Endothelial cell (in vitro differentiated cells): ENCODE measurements at regions not wholly inside any gene's neighbourhood (a gene's known extent, or its start where the extent isn't known, plus 50 kb on each side); places are given as distances from the start of the nearest gene placed in this dataset.

Experiments used
- DNase-seq: peaks from one replicate; pipeline ENCODE4 v3.0.0; 2021; ENCODE audit warnings: low spot score
- H3K27ac Mint-ChIP-seq: one replicate; pipeline ENCODE4 v1.8.0; 2021; ENCODE audit warnings: mixed read lengths, inconsistent platforms; ENCODE audit not compliant: unreplicated experiment
- H3K27me3 Mint-ChIP-seq: one replicate; pipeline ENCODE4 v1.8.0; 2021; ENCODE audit warnings: mild to moderate bottlenecking, moderate library complexity, mixed read lengths, inconsistent platforms; ENCODE audit not compliant: unreplicated experiment
- H3K36me3 Mint-ChIP-seq: one replicate; pipeline ENCODE4 v1.8.0; 2021; ENCODE audit warnings: mild to moderate bottlenecking, low read depth, mixed read lengths, inconsistent platforms; ENCODE audit not compliant: unreplicated experiment
- H3K4me1 Mint-ChIP-seq: one replicate; pipeline ENCODE4 v1.8.0; 2021; ENCODE audit warnings: mild to moderate bottlenecking, mixed read lengths, inconsistent platforms; ENCODE audit not compliant: unreplicated experiment
- H3K4me3 Mint-ChIP-seq: one replicate; pipeline ENCODE4 v1.8.0; 2021; ENCODE audit warnings: mild to moderate bottlenecking, mixed read lengths, inconsistent platforms; ENCODE audit not compliant: unreplicated experiment
- H3K9me3 Mint-ChIP-seq: one replicate; pipeline ENCODE4 v1.8.0; 2021; ENCODE audit warnings: mixed read lengths, inconsistent platforms; ENCODE audit not compliant: unreplicated experiment
- TF ChIP-seq, protein P1 (sequence below): fragments of 200-600 bp; sonication (generic); IDR thresholded peaks from one replicate; pipeline ENCODE4 v1.5.0; 2021; ENCODE audit warnings: antibody characterized with exemption; ENCODE audit not compliant: unreplicated experiment

- no peak for DNase-seq
- Mint-ChIP-seq H3K27ac (no peak overlapping the region), H3K9me3 (no peaks in the 10 kb centered on the region), H3K27me3 (no peaks in the 10 kb centered on the region), H3K4me3 (no peak overlapping the region), H3K4me1 (no peaks in the 10 kb centered on the region), H3K36me3 (no peaks in the 10 kb centered on the region)
- TF ChIP-seq, protein P1, sequence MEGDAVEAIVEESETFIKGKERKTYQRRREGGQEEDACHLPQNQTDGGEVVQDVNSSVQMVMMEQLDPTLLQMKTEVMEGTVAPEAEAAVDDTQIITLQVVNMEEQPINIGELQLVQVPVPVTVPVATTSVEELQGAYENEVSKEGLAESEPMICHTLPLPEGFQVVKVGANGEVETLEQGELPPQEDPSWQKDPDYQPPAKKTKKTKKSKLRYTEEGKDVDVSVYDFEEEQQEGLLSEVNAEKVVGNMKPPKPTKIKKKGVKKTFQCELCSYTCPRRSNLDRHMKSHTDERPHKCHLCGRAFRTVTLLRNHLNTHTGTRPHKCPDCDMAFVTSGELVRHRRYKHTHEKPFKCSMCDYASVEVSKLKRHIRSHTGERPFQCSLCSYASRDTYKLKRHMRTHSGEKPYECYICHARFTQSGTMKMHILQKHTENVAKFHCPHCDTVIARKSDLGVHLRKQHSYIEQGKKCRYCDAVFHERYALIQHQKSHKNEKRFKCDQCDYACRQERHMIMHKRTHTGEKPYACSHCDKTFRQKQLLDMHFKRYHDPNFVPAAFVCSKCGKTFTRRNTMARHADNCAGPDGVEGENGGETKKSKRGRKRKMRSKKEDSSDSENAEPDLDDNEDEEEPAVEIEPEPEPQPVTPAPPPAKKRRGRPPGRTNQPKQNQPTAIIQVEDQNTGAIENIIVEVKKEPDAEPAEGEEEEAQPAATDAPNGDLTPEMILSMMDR: no peak
Measured at GRCh38 chr16:6512512-6512911, 820.1 kb upstream of the RBFOX1 start.

GRCh38 chr16:6510261-6510660, 822.4 kb upstream of the RBFOX1 start:
- no peaks in the 10 kb centered on the region for H3K27me3 Mint-ChIP-seq
- TF ChIP-seq, protein P1: no peak
- no peak overlapping the region for H3K4me3 Mint-ChIP-seq

GRCh38 chr16:6499413-6499812, 833.2 kb upstream of the RBFOX1 start:
- peaks cover 13% of the 10 kb centered on the region for H3K4me1 Mint-ChIP-seq
- H3K36me3 Mint-ChIP-seq: no peaks in the 10 kb centered on the region
- H3K27me3 Mint-ChIP-seq: peaks cover 3% of the 10 kb centered on the region
- TF ChIP-seq, protein P1: no peak
- H3K27ac Mint-ChIP-seq: no peak overlapping the region
- H3K4me3 Mint-ChIP-seq: no peak overlapping the region
- DNase-seq: no peak
- H3K9me3 Mint-ChIP-seq: no peaks in the 10 kb centered on the region

More at GRCh38 chr16:6510261-6510660, 822.4 kb upstream of the RBFOX1 start:
- Mint-ChIP-seq H3K4me1 (no peaks in the 10 kb centered on the region), H3K27ac (no peak overlapping the region), H3K36me3 (no peaks in the 10 kb centered on the region), H3K9me3 (no peaks in the 10 kb centered on the region)
- DNase-seq: no peak

DNA sequence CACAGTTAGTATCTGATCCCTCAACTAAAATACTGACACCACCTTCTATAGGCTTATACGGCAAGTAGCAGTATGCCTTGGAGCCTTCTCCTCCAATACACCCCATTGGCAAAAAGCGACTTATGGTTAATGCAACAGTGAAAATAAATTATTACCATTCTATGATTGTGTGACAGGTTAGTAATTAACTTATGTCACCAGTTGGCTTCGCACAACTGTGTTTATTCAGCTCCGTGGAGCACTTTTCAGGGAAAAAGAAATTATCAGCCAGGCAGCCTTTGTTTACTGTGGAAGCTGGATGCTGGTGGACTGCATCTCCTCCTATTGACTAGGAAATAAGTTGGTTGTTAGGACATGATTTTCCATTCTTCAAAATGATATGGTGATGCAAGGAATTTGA, 833.8 kb upstream of the RBFOX1 start:
- H3K36me3 Mint-ChIP-seq: no peaks in the 10 kb centered on the region

DNA sequence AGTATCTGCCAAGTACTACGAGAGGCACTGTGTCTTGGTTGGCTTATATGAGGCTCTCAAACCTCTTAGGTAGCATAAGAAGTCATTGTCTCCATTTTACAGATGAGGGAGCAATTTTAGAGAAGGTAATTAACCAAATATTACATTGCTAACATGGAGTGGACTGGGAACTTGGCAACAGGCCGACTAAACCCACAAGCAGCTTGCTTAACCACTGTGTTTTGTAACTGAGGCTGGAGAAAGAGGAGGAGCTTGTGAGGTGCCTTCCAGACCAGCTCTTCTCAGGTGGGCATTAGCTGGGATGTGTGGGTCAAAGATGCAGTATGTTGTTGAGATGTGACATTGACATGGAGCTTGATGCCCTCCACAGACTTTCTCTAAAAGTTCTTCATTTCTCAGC, 835.6 kb upstream of the RBFOX1 start:
- Mint-ChIP-seq H3K36me3 (no peaks in the 10 kb centered on the region), H3K9me3 (no peaks in the 10 kb centered on the region), H3K4me3 (no peak overlapping the region), H3K4me1 (peaks cover 13% of the 10 kb centered on the region), H3K27ac (no peak overlapping the region), H3K27me3 (no peaks in the 10 kb centered on the region)
- TF ChIP-seq, protein P1: no peak
- DNase-seq: no peak

More for the DNA sequence above, 833.8 kb upstream of the RBFOX1 start:
- Mint-ChIP-seq H3K27ac (no peak overlapping the region), H3K4me1 (peaks cover 13% of the 10 kb centered on the region), H3K9me3 (no peaks in the 10 kb centered on the region), H3K4me3 (no peak overlapping the region), H3K27me3 (peaks cover 3% of the 10 kb centered on the region)
- TF ChIP-seq, protein P1: no peak
- no peak for DNase-seq
